Lower leg skin (tissue), 3 donors: ENCODE measurements at regions not wholly inside any gene's neighbourhood (a gene's known extent, or its start where the extent isn't known, plus 50 kb on each side); places are given as distances from the start of the nearest gene placed in this dataset.

ENCODE experiments used
- CTCF ChIP-seq, 3 donors: fragments of 450-650 bp; IDR thresholded peaks; one replicate each; pipeline ENCODE4 v1.5.1; 2016; ENCODE audit warnings: antibody characterized with exemption in 3 of 3, mild to moderate bottlenecking in 3 of 3, moderate library complexity in 2 of 3
- POLR2A ChIP-seq, 2 donors: fragments of 450-650 bp; IDR thresholded peaks; one replicate each; pipeline ENCODE4 v1.6.1; 2016 to 2017; ENCODE audit warnings: antibody characterized with exemption in 2 of 2, mild to moderate bottlenecking in 1 of 2, moderate library complexity in 1 of 2

- TF ChIP-seq CTCF (IDR thresholded peaks at IDR 0.05) (no peak), POLR2A (IDR thresholded peaks at IDR 0.05) (no peak)
Observed at GRCh38 chr7:17239683-17240521, 58.5 kb upstream of the AHR start.
